ENCODE measurements at regions not wholly inside any gene's neighbourhood (a gene's known extent, or its start where the extent isn't known, plus 50 kb on each side); places are given as distances from the start of the nearest gene placed in this dataset.

DNA sequence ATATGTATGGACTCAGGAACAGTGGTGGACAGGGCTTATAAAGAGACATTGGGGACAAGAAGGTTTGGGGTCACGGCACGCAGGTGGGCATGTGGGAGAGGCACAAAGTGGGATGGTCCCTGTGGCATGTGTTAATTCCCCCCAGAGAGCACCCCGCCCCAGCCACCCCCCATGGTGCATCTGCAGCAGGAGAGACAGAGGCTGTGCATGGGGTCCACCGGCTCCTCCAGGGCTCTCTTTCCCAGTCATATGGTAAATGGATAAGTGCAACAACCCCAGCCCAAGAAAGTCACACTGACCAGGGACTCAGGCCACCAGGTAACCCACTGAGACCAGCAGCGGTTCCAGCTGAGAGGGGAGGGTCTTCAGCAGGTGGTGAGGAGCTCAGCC lies 242.1 kb downstream of the BCL11B start:
- Histone ChIP-seq H3K9me2 (ENCODE audit: insufficient read depth) (no peaks in the 10 kb centered on the region), H3K4me2 (ENCODE audit: unreplicated experiment) (no peak overlapping the region), H2AFZ (no peak overlapping the region), H3K4me3 (no peak overlapping the region), H3F3A (ENCODE audit: insufficient read depth) (no peaks in the 10 kb centered on the region), H3K9me3 (ENCODE audit: low read depth) (no peaks in the 10 kb centered on the region), H3K27ac (no peak overlapping the region), H3K79me2 (ENCODE audit: insufficient read depth) (no peaks in the 10 kb centered on the region), H3K9ac (no peak overlapping the region), H3K36me3 (ENCODE audit: low read depth) (no peaks in the 10 kb centered on the region), H3K4me1 (ENCODE audit: insufficient read depth) (no peaks in the 10 kb centered on the region), H3K27me3 (replicated peaks; ENCODE audit: insufficient read depth) (no peaks in the 10 kb centered on the region), H4K20me1 (ENCODE audit: insufficient read depth) (no peaks in the 10 kb centered on the region)
- in situ Hi-C loops (cut with MboI) = no loop called here
- no peak for DNase-seq
- no peak for TF ChIP-seq EZH2phosphoT487 (IDR thresholded peaks at IDR 0.05; ENCODE audit: insufficient read depth, low read depth)
- no peak for TF ChIP-seq EZH2 (IDR thresholded peaks at IDR 0.05; ENCODE audit: insufficient read depth, poor library complexity, severe bottlenecking)
- 59 to 64% methylated on average over 5 of the region's 5 CpGs for WGBS, 2 experiments (ENCODE audit: low coverage in 1 of 2, low lambda C conversion rate in 2 of 2, missing lambda C conversion rate in 2 of 2)

DNA sequence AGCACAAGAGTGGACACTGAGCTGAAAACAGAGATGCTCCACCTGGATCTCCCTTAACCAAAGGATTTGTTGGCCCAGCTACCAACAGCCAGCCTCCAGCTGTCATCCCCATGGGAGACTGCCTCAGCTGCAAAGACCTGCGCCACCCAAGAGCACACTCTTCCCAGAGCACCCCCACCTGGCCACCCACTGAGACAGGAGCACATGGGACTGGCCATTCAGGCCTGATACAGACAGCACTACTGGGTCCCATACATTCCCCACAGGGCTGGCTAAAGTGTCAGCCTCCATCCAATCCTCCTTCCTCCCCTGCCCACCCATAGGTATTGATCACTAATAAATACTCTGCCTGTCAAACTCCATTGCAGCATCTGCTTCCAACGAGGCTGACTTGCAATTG lies 241.5 kb downstream of the BCL11B start:
- WGBS, 2 experiments (ENCODE audit: low coverage in 1 of 2, low lambda C conversion rate in 2 of 2, missing lambda C conversion rate in 2 of 2) = 36 to 48% methylated on average over 2 of the region's 2 CpGs
- no peaks in the 10 kb centered on the region for H3K27me3 ChIP-seq (replicated peaks; ENCODE audit: insufficient read depth)

DNA sequence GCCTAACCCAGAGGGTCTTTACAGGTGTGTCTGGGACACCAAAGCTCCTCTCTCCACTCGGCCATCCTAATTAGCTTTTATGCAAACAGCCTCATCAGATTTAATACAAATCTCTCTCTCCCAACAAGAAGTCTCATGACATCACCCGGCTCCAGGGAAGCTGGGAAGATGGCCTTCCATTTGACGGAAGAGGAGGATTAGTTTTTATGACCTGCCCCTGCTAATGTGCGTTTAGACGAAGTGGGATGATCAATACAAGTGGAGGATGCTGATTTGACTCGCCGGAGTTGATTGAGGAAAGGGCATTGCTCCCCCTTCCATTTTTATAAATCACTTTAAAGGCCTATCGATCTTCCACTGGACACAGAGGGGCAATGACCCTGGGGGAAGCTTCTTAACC lies 239.2 kb downstream of the BCL11B start:
- Histone ChIP-seq H3K27me3 (replicated peaks; ENCODE audit: insufficient read depth) (no peaks in the 10 kb centered on the region), H3K4me3 (no peak overlapping the region), H3K4me1 (ENCODE audit: insufficient read depth) (peaks cover 13% of the 10 kb centered on the region), H3K79me2 (ENCODE audit: insufficient read depth) (no peaks in the 10 kb centered on the region), H3K4me2 (ENCODE audit: unreplicated experiment) (no peak overlapping the region), H4K20me1 (ENCODE audit: insufficient read depth) (no peaks in the 10 kb centered on the region), H3K36me3 (ENCODE audit: low read depth) (no peaks in the 10 kb centered on the region), H3K27ac (no peak overlapping the region), H3K9ac (no peak overlapping the region), H2AFZ (no peak overlapping the region), H3K9me2 (ENCODE audit: insufficient read depth) (no peaks in the 10 kb centered on the region), H3F3A (ENCODE audit: insufficient read depth) (no peaks in the 10 kb centered on the region), H3K9me3 (ENCODE audit: low read depth) (no peaks in the 10 kb centered on the region)
- 56 to 64% methylated on average over 8 of the region's 8 CpGs for WGBS, 2 experiments (ENCODE audit: low coverage in 1 of 2, low lambda C conversion rate in 2 of 2, missing lambda C conversion rate in 2 of 2)
- TF ChIP-seq EZH2phosphoT487 (IDR thresholded peaks at IDR 0.05; ENCODE audit: insufficient read depth, low read depth) (no peak), EZH2 (IDR thresholded peaks at IDR 0.05; ENCODE audit: insufficient read depth, poor library complexity, severe bottlenecking) (no peak)
- in situ Hi-C loops (cut with MboI) = no loop called here
- DNase-seq = no peak

More for the DNA sequence above, 241.5 kb downstream of the BCL11B start:
- no peaks in the 10 kb centered on the region for H3K9me2 ChIP-seq (ENCODE audit: insufficient read depth)
- TF ChIP-seq EZH2 (IDR thresholded peaks at IDR 0.05; ENCODE audit: insufficient read depth, poor library complexity, severe bottlenecking) = no peak
- TF ChIP-seq EZH2phosphoT487 (IDR thresholded peaks at IDR 0.05; ENCODE audit: insufficient read depth, low read depth) = no peak
- no peaks in the 10 kb centered on the region for H3K79me2 ChIP-seq (ENCODE audit: insufficient read depth)
- no peak overlapping the region for H3K4me3 ChIP-seq
- H3K9ac ChIP-seq = no peak overlapping the region
- peaks cover 5% of the 10 kb centered on the region for H3K4me1 ChIP-seq (ENCODE audit: insufficient read depth)
- no peaks in the 10 kb centered on the region for H3K9me3 ChIP-seq (ENCODE audit: low read depth)
- no peak overlapping the region for H3K27ac ChIP-seq
- H3K36me3 ChIP-seq (ENCODE audit: low read depth) = no peaks in the 10 kb centered on the region
- H4K20me1 ChIP-seq (ENCODE audit: insufficient read depth) = no peaks in the 10 kb centered on the region
- in situ Hi-C loops (cut with MboI) = no loop called here
- H2AFZ ChIP-seq = no peak overlapping the region
- DNase-seq = no peak
- H3F3A ChIP-seq (ENCODE audit: insufficient read depth) = no peaks in the 10 kb centered on the region
- no peak overlapping the region for H3K4me2 ChIP-seq (ENCODE audit: unreplicated experiment)

DNA sequence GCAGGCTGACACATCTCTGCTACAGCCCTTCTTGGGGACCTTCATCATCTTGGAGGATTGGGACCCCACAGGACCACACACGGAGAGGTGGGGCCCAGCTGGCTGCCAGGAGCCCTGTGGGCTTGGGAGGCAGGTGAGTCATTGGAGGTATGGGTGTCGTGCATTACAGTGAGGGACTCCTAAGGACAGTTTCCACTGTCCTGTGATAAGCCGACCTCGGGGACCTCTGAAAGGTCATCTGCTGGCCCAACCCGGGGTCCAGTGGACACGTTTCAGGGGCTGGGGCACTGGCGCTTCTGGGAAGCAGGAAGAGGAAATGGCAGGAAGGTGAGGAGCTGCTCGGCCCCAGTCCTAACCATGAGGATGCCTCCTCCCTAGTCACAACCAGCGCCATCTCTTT lies 238.0 kb downstream of the BCL11B start:
- no peaks in the 10 kb centered on the region for H3K27me3 ChIP-seq (replicated peaks; ENCODE audit: insufficient read depth)
- in situ Hi-C loops (cut with MboI) = no loop called here
- H3K36me3 ChIP-seq (ENCODE audit: low read depth) = no peaks in the 10 kb centered on the region
- no peaks in the 10 kb centered on the region for H3K9me2 ChIP-seq (ENCODE audit: insufficient read depth)
- H3K9me3 ChIP-seq (ENCODE audit: low read depth) = no peaks in the 10 kb centered on the region
- no peak overlapping the region for H3K9ac ChIP-seq
- H3F3A ChIP-seq (ENCODE audit: insufficient read depth) = no peaks in the 10 kb centered on the region
- no peaks in the 10 kb centered on the region for H3K79me2 ChIP-seq (ENCODE audit: insufficient read depth)
- no peaks in the 10 kb centered on the region for H4K20me1 ChIP-seq (ENCODE audit: insufficient read depth)
- WGBS, 2 experiments (ENCODE audit: low coverage in 1 of 2, low lambda C conversion rate in 2 of 2, missing lambda C conversion rate in 2 of 2) = 93 to 97% methylated on average over 9 of the region's 9 CpGs
- DNase-seq = no peak
- H3K4me3 ChIP-seq = no peak overlapping the region
- no peak overlapping the region for H3K4me2 ChIP-seq (ENCODE audit: unreplicated experiment)
- no peak overlapping the region for H3K27ac ChIP-seq
- H2AFZ ChIP-seq = no peak overlapping the region
- peaks cover 13% of the 10 kb centered on the region for H3K4me1 ChIP-seq (ENCODE audit: insufficient read depth)
- TF ChIP-seq EZH2 (IDR thresholded peaks at IDR 0.05; ENCODE audit: insufficient read depth, poor library complexity, severe bottlenecking) = no peak
- TF ChIP-seq EZH2phosphoT487 (IDR thresholded peaks at IDR 0.05; ENCODE audit: insufficient read depth, low read depth) = no peak

DNA sequence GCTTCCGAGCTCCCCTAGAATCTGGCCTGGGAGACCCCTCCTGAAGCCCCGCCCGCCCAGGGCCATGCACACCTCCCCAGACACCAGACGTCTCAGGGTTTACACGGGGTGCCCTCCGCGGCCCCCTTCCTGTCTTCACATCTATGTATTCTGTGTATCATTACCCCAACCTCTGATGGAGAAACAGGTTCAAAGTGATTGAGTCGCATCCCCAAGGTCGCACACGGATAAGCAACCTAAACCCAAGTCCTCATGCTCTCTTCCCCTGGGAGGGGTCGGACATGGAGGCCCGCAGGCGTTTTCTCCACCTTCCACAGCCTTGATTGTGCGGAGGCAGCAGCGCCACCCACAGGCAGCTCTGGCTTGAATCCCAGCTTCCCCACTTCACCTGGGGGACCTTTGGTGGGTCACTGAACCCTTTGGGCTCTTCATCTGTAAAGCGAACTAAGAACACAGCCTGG lies 237.3 kb downstream of the BCL11B start:
- WGBS, 2 experiments (ENCODE audit: low coverage in 1 of 2, low lambda C conversion rate in 2 of 2, missing lambda C conversion rate in 2 of 2) = 90% methylated on average over 13 to 16 of the region's 16 CpGs
- Histone ChIP-seq H3K36me3 (ENCODE audit: low read depth) (no peaks in the 10 kb centered on the region), H3K4me1 (ENCODE audit: insufficient read depth) (peaks cover 13% of the 10 kb centered on the region), H3K27ac (no peak overlapping the region), H3F3A (ENCODE audit: insufficient read depth) (no peaks in the 10 kb centered on the region), H3K9ac (no peak overlapping the region), H3K9me2 (ENCODE audit: insufficient read depth) (no peaks in the 10 kb centered on the region), H3K9me3 (ENCODE audit: low read depth) (no peaks in the 10 kb centered on the region), H2AFZ (no peak overlapping the region), H3K4me2 (ENCODE audit: unreplicated experiment) (no peak overlapping the region), H3K79me2 (ENCODE audit: insufficient read depth) (no peaks in the 10 kb centered on the region), H4K20me1 (ENCODE audit: insufficient read depth) (no peaks in the 10 kb centered on the region), H3K4me3 (no peak overlapping the region), H3K27me3 (replicated peaks; ENCODE audit: insufficient read depth) (no peaks in the 10 kb centered on the region)
- in situ Hi-C loops (cut with MboI) = no loop called here
- no peak for DNase-seq
- TF ChIP-seq EZH2 (IDR thresholded peaks at IDR 0.05; ENCODE audit: insufficient read depth, poor library complexity, severe bottlenecking) (no peak), EZH2phosphoT487 (IDR thresholded peaks at IDR 0.05; ENCODE audit: insufficient read depth, low read depth) (no peak)

All from GM23248 (cell line).